ENCODE measurements at regions not wholly inside any gene's neighbourhood (a gene's known extent, or its start where the extent isn't known, plus 50 kb on each side); places are given as distances from the start of the nearest gene placed in this dataset.

DNA sequence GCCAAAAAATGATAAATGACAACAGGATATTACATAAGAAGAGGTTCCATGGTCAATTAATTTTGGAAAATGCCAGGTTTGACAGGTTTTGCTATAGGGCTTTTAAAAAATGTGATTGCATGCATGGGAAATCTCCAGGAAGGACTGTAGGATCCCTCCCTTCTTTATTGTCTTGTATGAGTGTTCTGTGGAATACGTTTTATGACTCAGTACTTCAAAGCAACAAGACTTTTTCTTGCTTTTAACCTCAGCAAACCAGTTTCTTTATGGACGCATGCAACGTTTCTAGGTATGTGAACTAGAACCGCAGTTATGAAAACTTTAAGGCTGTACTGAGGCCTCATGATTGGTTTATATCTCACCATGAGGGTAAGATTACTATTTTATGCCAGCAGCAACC, 76.6 kb upstream of the NTRK2 start:
- ChIA-PET POLR2A (ENCODE audit: partially characterized antibody) (no interaction called here), CTCF (ENCODE audit: partially characterized antibody) (no interaction called here)
- Histone ChIP-seq H2BK15ac (ENCODE audit: low read length) (no peak overlapping the region), H3K23ac (ENCODE audit: insufficient read length) (no peak overlapping the region), H3K9ac (replicated peaks in 1 of 4; ENCODE audit: extremely low read depth in 1 of 4, low read depth in 3 of 4, low read length in 3 of 4) (no peak overlapping the region), H3K9me3 (ENCODE audit: insufficient read depth in 2 of 2, low read depth in 1 of 2, low read length in 1 of 2) (no peaks in the 10 kb centered on the region), H3K79me1 (ENCODE audit: low read depth, low read length) (no peaks in the 10 kb centered on the region), H3K27me3 (replicated peaks in 1 of 4; ENCODE audit: control insufficient read depth in 3 of 4, extremely low read depth in 1 of 4, insufficient read depth in 3 of 4, low read length in 3 of 4) (no peaks in the 10 kb centered on the region), H3K4ac (replicated peaks; ENCODE audit: insufficient read length, low read depth, low read length) (no peak overlapping the region), H2BK5ac (ENCODE audit: low read depth, low read length) (no peak overlapping the region), H2AK5ac (ENCODE audit: low read depth, low read length) (no peak overlapping the region), H2BK12ac (ENCODE audit: low read depth, low read length) (no peak overlapping the region), H3K27ac (ENCODE audit: low read depth, low read length) (no peak overlapping the region), H4K8ac (ENCODE audit: extremely low read depth, insufficient read depth, low read length) (no peak overlapping the region), H3K56ac (replicated peaks; ENCODE audit: insufficient read length, low read depth, low read length) (no peak overlapping the region), H2AFZ (ENCODE audit: low read length) (no peak overlapping the region), H2BK120ac (replicated peaks; ENCODE audit: low read depth, low read length) (no peak overlapping the region), H3K4me3 (ENCODE audit: extremely low read depth in 1 of 4, insufficient read depth in 2 of 4, low read depth in 3 of 4, low read length in 4 of 4) (no peak overlapping the region), H3K36me3 (ENCODE audit: control insufficient read depth in 2 of 4, insufficient read depth in 4 of 4, low read length in 3 of 4) (no peaks in the 10 kb centered on the region), H3K18ac (ENCODE audit: extremely low read depth, low read length) (no peak overlapping the region), H4K5ac (ENCODE audit: insufficient read length, low read depth, low read length) (no peak overlapping the region), H3K4me2 (ENCODE audit: insufficient read depth in 1 of 2, low read depth in 2 of 2, low read length in 2 of 2) (no peak overlapping the region), H3K79me2 (ENCODE audit: control insufficient read depth in 1 of 2, insufficient read depth in 2 of 2, low read length in 2 of 2) (no peaks in the 10 kb centered on the region), H3K23me2 (ENCODE audit: low read depth, low read length) (no peaks in the 10 kb centered on the region), H3K14ac (ENCODE audit: insufficient read length) (no peak overlapping the region), H2BK20ac (ENCODE audit: low read length) (no peak overlapping the region), H4K91ac (replicated peaks; ENCODE audit: insufficient read length, low read length) (no peak overlapping the region), H3K4me1 (replicated peaks in 1 of 4; ENCODE audit: control insufficient read depth in 3 of 4, insufficient read depth in 4 of 4, low read length in 3 of 4) (no peaks in the 10 kb centered on the region; a peak in 1 of 7 replicates), H4K20me1 (replicated peaks in 1 of 2; ENCODE audit: control insufficient read depth in 1 of 2, insufficient read depth in 2 of 2, low read length in 2 of 2) (no peaks in the 10 kb centered on the region)
- DNase-seq (ENCODE audit: low read depth in 1 of 2, low spot score in 2 of 2) (no peak), FAIRE-seq (no peak)
- 93% methylated on average over 4 of the region's 4 CpGs; no CpG with 5 or more reads in 1 of the 2 experiments for WGBS, 2 experiments (ENCODE audit: extremely low coverage in 1 of 2, insufficient coverage in 1 of 2, insufficient read length in 1 of 2, insufficient replicate concordance in 2 of 2, low coverage in 1 of 2, low lambda C conversion rate in 2 of 2, missing lambda C conversion rate in 1 of 2)
- TF ChIP-seq SIX5 (IDR thresholded peaks at IDR 0.05; ENCODE audit: low read depth, low read length) (no peak), CHD2 (IDR thresholded peaks at IDR 0.05; ENCODE audit: low read length) (no peak), SUZ12 (IDR thresholded peaks at IDR 0.05; ENCODE audit: low read length) (no peak), JUND (IDR thresholded peaks at IDR 0.05; ENCODE audit: low read length) (no peak), NRF1 (IDR thresholded peaks at IDR 0.05; ENCODE audit: low read depth, low read length) (no peak), GABPA (IDR thresholded peaks at IDR 0.05; ENCODE audit: borderline replicate concordance, insufficient read depth, low read length) (no peak), TEAD4 (IDR thresholded peaks at IDR 0.05; ENCODE audit: low read depth, low read length) (no peak), SIN3A (conservative IDR thresholded peaks at IDR 0.05 in 1 of 2, IDR thresholded peaks at IDR 0.05 in 1 of 2; ENCODE audit: low read depth in 1 of 2, low read length in 2 of 2) (no peak), SRF (IDR thresholded peaks at IDR 0.05; ENCODE audit: low read depth, low read length) (no peak)

All from H1 (cell line).